ENCODE measurements at regions not wholly inside any gene's neighbourhood (a gene's known extent, or its start where the extent isn't known, plus 50 kb on each side); places are given as distances from the start of the nearest gene placed in this dataset.
"Not testable (repeated sequence)": the region's sequence is repeated elsewhere in the genome, so short reads cannot be mapped to it uniquely, and the experiment has no call there.

DNA sequence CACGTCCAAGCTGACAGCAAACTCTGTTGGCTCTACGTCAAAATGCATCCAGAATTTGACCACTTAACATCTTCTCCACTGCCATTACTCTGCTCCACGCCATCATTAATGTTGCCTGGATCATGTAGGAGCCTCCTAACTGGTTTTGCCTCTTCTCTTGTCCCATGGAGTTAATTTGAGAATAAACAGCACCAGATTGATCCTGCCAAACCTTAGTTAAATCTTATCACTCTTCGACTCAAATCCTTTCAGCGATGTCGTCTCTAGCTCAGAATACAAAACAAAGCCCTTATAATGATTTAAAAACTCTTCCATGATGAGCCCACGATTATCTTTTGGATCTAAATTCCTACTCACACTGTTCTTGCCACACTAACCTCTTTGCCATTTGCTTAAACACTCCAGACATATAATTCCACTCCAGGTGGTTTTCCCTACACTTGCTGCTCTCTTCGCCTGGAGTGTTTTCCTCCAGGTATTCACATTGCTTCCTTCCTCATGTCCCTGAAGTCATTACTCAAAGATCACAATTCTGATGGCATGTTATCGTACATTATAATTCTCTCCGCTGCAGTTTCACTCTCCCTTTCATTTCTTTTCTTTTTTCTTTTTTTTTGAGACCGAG, 90.7 kb upstream of the KCNK2 start:
- DNase-seq, result no peak

- no peak for DNase-seq
Measured at GRCh38 chr1:214993419-214993818, 89.1 kb upstream of the KCNK2 start.

- no peak for DNase-seq
Measured at GRCh38 chr1:214997685-214998084, 84.9 kb upstream of the KCNK2 start.

- DNase-seq, result no peak
Measured at GRCh38 chr1:215001419-215002021, 81.0 kb upstream of the KCNK2 start.

DNA sequence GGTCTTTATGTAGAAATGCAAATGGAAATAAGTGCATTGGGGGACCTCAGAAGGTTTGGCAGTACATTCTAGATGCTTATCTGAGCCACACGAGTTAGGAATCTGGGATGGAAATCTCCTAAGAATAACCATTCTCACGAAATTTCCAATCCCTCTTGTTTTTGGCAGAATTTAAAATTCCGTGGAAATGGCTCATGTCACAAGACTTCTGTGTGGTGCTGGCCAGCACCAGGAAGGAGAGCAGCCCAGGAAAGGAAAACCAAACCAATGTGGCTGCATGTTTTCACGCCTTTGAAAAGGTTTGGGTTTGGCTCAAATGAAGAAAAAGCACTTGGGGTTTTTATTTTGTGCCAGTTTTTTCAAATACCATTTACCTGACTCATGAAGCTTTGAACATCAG, 80.1 kb upstream of the KCNK2 start:
- DNase-seq, result no peak

GRCh38 chr1:215003686-215004085, 78.9 kb upstream of the KCNK2 start:
- DNase-seq, result no peak

GRCh38 chr1:215004121-215004827, 78.3 kb upstream of the KCNK2 start:
- DNase-seq, result no peak

DNA sequence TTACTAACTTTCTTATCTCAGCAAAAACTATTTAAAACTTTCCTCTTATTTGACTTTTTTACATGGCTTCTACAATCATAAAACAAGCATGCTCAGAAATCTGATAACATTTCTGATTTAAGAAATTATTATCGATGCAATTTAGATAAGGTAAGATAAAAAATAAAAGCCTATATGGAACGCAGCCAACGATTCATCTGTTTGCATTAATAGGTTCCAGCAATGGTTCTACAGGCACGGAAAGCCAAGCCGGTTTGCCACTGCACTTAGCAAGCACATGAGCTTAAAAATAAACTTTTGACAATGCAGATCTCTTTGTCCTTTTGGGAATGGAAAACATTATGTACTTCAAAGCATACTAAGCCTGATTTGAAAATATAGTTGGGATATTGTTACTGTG, 77.5 kb upstream of the KCNK2 start:
- DNase-seq, result no peak

- DNase-seq, result no peak
Measured at GRCh38 chr1:215005656-215006345, 76.7 kb upstream of the KCNK2 start.

- no peak for DNase-seq
Measured at GRCh38 chr1:215007880-215008279, 74.7 kb upstream of the KCNK2 start.

GRCh38 chr1:215018555-215018954, 64.0 kb upstream of the KCNK2 start:
- no peak for DNase-seq

DNA sequence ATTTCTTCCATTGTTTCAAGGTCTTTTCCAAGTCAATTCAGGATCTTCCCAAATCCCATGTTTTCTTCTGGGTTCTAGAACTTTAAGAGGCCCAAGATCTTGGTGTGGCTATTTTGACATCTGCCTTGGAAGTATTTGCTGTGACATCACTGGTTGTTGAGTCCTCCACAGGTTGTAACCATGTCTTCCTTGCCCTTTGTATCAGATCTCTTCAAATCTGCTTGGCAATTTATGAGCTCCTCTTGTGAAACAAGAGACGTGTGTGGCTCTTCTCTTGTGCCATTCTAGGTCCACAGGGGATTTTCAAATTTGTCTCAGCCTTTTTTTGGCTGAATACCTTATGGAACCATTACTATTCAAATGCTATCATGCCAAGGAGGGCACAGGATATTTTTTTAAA, 60.3 kb upstream of the KCNK2 start:
- no peak for DNase-seq

- DNase-seq, result no peak
Measured at GRCh38 chr1:215022741-215023141, 59.8 kb upstream of the KCNK2 start.

- no peak for DNase-seq
Measured at GRCh38 chr1:215023155-215023832, 59.2 kb upstream of the KCNK2 start.

DNA sequence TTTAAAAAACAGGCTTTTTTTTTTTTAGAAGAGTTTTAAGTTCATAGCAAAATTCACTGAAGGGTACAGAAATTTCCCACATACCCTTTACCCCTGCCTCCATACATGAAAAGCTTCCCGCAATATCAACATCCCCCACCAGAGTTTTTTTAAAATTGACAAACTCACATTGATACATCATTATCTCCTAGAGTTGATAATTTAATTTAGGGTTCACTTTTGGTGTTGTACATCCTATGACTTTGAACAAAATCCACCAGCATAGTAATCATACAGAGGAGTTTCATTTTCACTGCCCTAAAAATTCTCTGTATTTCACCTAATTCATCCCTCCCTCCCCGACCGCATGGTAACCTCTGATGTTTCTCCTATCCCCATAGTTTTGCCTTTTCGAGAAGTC, 53.6 kb upstream of the KCNK2 start:
- no peak for DNase-seq

- not testable (repeated sequence) for DNase-seq
Measured at GRCh38 chr1:215030581-215030980, 52.0 kb upstream of the KCNK2 start.

DNA sequence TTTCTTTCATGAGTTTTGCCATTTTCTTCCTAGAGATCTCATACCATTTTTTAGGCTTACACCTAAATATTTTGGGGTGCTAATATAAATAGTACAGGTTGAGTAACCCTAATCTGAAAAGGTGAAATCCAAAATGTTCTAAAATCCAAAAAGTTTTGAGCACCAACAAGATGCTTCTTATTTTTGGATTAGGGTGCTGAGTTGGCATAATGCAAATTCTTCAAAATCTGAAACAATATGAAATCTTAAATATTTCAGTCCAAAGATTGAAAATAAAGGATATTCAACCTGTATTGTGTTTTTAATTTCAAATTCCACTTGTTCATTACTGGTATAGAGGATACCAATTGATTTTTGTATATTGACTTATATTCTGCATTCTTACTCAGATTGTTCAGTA, 51.1 kb upstream of the KCNK2 start:
- no peak for DNase-seq
